Nephron (organoid): ENCODE measurements at regions not wholly inside any gene's neighbourhood (a gene's known extent, or its start where the extent isn't known, plus 50 kb on each side); places are given as distances from the start of the nearest gene placed in this dataset.

Experiments
- H3K27ac Mint-ChIP-seq, 3 experiments: 2 replicates each; pipeline ENCODE4 v1.8.0; 2020; ENCODE audit warnings: mixed read lengths in 3 of 3, mild to moderate bottlenecking in 2 of 3, moderate library complexity in 1 of 3
- H3K27me3 Mint-ChIP-seq: 2 replicates; pipeline ENCODE4 v1.8.0; 2021; ENCODE audit warnings: low read depth, mild to moderate bottlenecking, moderate library complexity, mixed read lengths
- H3K36me3 Mint-ChIP-seq: 2 replicates; pipeline ENCODE4 v1.8.0; 2020; ENCODE audit warnings: low read depth, mixed read lengths
- H3K4me1 Mint-ChIP-seq: 2 replicates; pipeline ENCODE4 v1.8.0; 2020; ENCODE audit warnings: mixed read lengths
- H3K4me3 Mint-ChIP-seq, 3 experiments: 2 replicates each; pipeline ENCODE4 v1.8.0; 2020; ENCODE audit warnings: mild to moderate bottlenecking in 3 of 3, mixed read lengths in 3 of 3, moderate library complexity in 2 of 3
- H3K9me3 Mint-ChIP-seq: 2 replicates; pipeline ENCODE4 v1.8.0; 2020; ENCODE audit warnings: mixed read lengths
- CTCF ChIP-seq, 3 experiments: fragments of 200-600 bp; sonication (generic); IDR thresholded peaks; one replicate each; pipeline ENCODE4 v1.5.0; 2021; ENCODE audit warnings: antibody characterized with exemption in 3 of 3; ENCODE audit not compliant: unreplicated experiment in 3 of 3

GRCh38 chr12:24554612-24555295 is 394.1 kb downstream of the BCAT1 start:
- H3K36me3 Mint-ChIP-seq: peaks cover 3% of the 10 kb centered on the region
- H3K27ac Mint-ChIP-seq: no peak overlapping the region
- no peaks in the 10 kb centered on the region for H3K9me3 Mint-ChIP-seq
- H3K4me3 Mint-ChIP-seq: no peak overlapping the region
- peaks cover 10% of the 10 kb centered on the region for H3K27me3 Mint-ChIP-seq
- peaks cover 18% of the 10 kb centered on the region for H3K4me1 Mint-ChIP-seq
- TF ChIP-seq CTCF (IDR thresholded peaks at IDR 0.05; ENCODE audit: unreplicated experiment in 3 of 3): no peak

- no peak overlapping the region for H3K27ac Mint-ChIP-seq
- no peak for TF ChIP-seq CTCF (IDR thresholded peaks at IDR 0.05; ENCODE audit: unreplicated experiment in 3 of 3)
- peaks cover 10% of the 10 kb centered on the region for H3K27me3 Mint-ChIP-seq
- peaks cover 15% of the 10 kb centered on the region for H3K4me1 Mint-ChIP-seq
- peaks cover 9% of the 10 kb centered on the region for H3K36me3 Mint-ChIP-seq
- H3K4me3 Mint-ChIP-seq: no peak overlapping the region
- peaks cover under 1% of the 10 kb centered on the region for H3K9me3 Mint-ChIP-seq
Observed at GRCh38 chr12:24553259-24553658, 395.6 kb downstream of the BCAT1 start.

DNA sequence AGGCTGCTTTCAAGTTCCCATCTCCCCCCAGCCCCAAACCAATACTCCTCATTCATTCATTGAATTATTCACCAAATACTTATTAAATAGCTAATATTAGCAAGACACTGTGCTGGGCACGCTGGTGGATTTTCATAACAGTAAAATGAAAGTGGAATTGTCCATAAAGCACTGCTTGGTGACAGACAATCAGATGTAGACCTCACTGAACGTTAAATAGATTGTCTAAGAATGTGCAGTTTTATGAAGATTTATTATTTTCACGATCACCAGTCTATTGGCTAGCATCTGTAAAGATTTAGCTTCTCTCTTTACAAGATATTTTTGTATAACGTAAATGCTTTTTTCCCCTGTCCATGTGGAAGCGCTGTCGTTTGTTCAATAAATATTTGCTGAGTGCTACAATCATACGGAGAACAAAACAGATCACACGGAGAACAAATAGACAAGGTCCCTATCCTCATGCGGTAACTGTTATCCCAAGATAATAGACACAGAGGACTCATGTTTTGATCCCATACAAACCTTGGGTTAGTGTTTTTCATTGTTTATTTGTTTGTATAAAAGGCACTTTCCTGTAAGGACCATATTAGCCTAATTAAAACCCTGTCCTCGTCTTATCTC is 397.6 kb downstream of the BCAT1 start:
- peak overlapping the region in 1 of 3 experiments; percentile 1 for H3K27ac Mint-ChIP-seq
- peaks cover 2% of the 10 kb centered on the region for H3K9me3 Mint-ChIP-seq
- H3K4me1 Mint-ChIP-seq: peaks cover 15% of the 10 kb centered on the region
- H3K36me3 Mint-ChIP-seq: peaks cover 9% of the 10 kb centered on the region
- TF ChIP-seq CTCF (IDR thresholded peaks at IDR 0.05; ENCODE audit: unreplicated experiment in 3 of 3): no peak
- no peak overlapping the region for H3K4me3 Mint-ChIP-seq
- peaks cover 10% of the 10 kb centered on the region for H3K27me3 Mint-ChIP-seq

DNA sequence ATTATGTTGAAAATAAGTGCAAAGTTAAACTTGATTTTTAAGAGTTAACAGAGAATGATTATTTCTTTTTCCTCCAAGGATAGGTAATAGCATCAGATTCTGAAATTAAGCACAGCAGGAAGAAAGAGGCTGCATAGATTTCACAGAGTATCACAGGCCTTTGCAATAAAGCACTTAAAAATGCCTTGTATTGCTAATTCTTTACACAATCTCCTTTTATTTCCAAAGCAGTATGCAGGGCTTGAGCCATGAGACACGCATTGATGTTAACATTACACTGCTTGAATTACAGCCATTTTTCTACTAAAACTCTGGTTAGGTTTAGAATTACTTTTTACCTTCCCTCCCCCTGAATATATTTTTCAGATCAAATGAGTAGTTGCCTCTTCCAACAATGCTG is 398.3 kb downstream of the BCAT1 start:
- TF ChIP-seq CTCF (IDR thresholded peaks at IDR 0.05; ENCODE audit: unreplicated experiment in 3 of 3): no peak

GRCh38 chr12:24546661-24547060 is 402.2 kb downstream of the BCAT1 start:
- H3K4me3 Mint-ChIP-seq: no peak overlapping the region
- no peaks in the 10 kb centered on the region for H3K27me3 Mint-ChIP-seq
- peaks cover 12% of the 10 kb centered on the region for H3K4me1 Mint-ChIP-seq
- peaks cover 2% of the 10 kb centered on the region for H3K9me3 Mint-ChIP-seq
- H3K36me3 Mint-ChIP-seq: peaks cover 9% of the 10 kb centered on the region
- no peak overlapping the region for H3K27ac Mint-ChIP-seq
- TF ChIP-seq CTCF (IDR thresholded peaks at IDR 0.05; ENCODE audit: unreplicated experiment in 3 of 3): no peak

More for the DNA sequence above, 398.3 kb downstream of the BCAT1 start:
- H3K36me3 Mint-ChIP-seq: peaks cover 9% of the 10 kb centered on the region
- H3K4me1 Mint-ChIP-seq: peaks cover 15% of the 10 kb centered on the region
- peaks cover 2% of the 10 kb centered on the region for H3K9me3 Mint-ChIP-seq
- peaks cover 6% of the 10 kb centered on the region for H3K27me3 Mint-ChIP-seq
- peak overlapping the region in 1 of 3 experiments; percentile 1 for H3K27ac Mint-ChIP-seq
- no peak overlapping the region for H3K4me3 Mint-ChIP-seq

DNA sequence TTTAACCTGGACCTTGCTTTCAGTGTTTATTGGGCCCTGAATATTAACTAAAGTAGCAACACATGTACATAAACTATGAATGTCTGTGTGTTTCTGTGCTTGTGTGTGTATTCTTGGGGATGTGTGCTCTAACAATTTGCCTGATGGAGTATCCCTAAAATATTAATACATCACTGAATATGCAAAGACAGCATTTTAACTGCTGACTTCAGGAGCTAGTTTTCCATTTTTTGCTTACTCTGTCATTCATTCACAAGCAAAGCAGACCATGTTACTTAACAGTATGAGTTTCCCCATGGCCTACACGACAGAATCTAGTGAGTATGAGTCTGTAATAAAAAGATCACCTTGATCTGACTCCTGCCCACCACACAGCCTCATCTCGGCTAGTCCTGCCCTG is 402.8 kb downstream of the BCAT1 start:
- Mint-ChIP-seq H3K9me3 (peaks cover 2% of the 10 kb centered on the region), H3K36me3 (peaks cover 9% of the 10 kb centered on the region), H3K27me3 (no peaks in the 10 kb centered on the region), H3K4me3 (no peak overlapping the region), H3K27ac (peak overlapping the region in 1 of 3 experiments; percentile 23), H3K4me1 (peaks cover 9% of the 10 kb centered on the region)
- TF ChIP-seq CTCF (IDR thresholded peaks at IDR 0.05; ENCODE audit: unreplicated experiment in 3 of 3): no peak
